Activated T-cell treated with anti-CD3 and anti-CD28 coated beads for 1 hour (primary cell): ENCODE measurements at regions not wholly inside any gene's neighbourhood (a gene's known extent, or its start where the extent isn't known, plus 50 kb on each side); places are given as distances from the start of the nearest gene placed in this dataset.

Experiments used
- DNase-seq: peaks from one replicate; pipeline ENCODE4 v3.0.0-alpha.2; 2020; ENCODE audit warnings: low read depth

DNA sequence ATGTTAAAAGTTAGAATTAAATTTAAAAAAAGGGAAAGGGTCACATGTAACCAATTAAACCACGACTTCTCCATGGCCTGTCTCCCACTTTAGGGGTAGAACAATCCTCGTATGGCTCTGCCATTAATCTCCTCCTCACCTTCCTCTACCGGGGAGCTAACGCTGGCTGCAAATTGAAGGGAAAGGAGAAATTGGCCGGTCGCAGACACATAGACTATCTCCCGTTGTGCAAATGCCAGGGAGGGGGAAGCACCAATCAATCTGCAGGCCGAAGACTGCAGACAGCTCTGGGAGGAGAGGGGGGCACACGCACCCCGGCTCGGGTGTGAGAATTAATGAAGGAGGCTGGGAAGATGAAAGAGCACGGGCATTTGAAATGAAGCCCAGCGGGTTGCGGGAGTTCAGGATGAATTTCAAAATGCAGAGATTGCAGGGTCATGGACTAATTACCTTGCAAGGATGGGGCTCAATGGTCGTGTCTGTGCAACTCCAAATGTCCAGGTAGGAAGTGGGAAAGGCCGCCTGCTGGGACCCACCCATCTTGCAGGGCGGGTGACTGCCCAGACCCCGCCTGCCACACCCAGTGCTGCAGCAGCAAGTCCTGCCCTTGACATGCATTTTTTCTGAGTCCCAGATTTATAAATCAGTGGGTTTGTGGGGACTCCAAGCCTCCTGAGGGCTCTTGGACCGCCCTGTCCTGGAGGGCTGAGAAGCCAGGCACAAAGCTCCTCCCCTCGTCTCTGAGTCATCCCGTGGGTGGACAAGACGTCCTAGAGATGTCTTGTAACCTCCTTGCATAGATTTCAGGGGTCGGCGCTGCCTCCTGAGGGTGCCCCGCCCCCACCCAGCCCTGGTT, 534.2 kb downstream of the TBC1D22A start:
- no peak for DNase-seq

DNA sequence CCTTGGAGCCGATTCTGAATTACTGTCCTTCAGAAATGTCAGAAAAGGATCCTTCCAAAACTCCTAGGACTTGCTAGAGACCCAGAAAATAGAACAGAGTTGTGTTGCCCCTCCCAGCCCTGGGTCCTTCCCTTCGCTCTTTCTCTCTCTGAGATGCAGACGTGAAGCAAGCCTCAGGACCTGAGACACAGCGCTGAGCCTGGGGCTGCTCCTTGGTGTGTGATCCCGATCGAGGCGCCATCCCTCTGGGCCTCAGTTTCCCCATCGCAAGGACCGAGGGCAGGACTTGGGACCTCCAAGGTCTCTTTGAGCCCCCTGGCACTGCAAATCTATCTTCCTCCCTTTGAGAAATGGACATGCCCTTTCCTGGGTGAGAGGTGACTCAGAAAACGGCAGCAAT, 533.5 kb downstream of the TBC1D22A start:
- no peak for DNase-seq

- DNase-seq, result no peak
Measured at GRCh38 chr22:47295226-47295901, 532.9 kb downstream of the TBC1D22A start.

GRCh38 chr22:47294576-47294975, 532.1 kb downstream of the TBC1D22A start:
- no peak for DNase-seq

DNA sequence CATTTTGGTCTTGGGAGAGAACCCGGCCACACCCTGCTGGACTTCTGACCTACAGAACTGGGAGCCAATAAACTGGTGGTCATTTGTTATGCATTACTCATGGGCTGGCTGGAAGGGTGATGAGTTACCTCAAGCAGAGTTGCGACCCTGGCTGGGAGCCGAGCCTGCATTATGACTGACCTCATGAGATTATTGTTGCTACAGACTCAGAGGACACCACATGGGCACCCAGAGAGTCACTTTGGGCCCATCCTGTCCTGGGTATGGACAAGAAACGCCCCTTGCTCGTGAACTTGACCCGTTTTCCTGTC, 531.7 kb downstream of the TBC1D22A start:
- no peak for DNase-seq

GRCh38 chr22:47293368-47294221, 531.1 kb downstream of the TBC1D22A start:
- DNase-seq, result no peak

- no peak for DNase-seq
Measured at GRCh38 chr22:47292546-47293320, 530.3 kb downstream of the TBC1D22A start.

DNA sequence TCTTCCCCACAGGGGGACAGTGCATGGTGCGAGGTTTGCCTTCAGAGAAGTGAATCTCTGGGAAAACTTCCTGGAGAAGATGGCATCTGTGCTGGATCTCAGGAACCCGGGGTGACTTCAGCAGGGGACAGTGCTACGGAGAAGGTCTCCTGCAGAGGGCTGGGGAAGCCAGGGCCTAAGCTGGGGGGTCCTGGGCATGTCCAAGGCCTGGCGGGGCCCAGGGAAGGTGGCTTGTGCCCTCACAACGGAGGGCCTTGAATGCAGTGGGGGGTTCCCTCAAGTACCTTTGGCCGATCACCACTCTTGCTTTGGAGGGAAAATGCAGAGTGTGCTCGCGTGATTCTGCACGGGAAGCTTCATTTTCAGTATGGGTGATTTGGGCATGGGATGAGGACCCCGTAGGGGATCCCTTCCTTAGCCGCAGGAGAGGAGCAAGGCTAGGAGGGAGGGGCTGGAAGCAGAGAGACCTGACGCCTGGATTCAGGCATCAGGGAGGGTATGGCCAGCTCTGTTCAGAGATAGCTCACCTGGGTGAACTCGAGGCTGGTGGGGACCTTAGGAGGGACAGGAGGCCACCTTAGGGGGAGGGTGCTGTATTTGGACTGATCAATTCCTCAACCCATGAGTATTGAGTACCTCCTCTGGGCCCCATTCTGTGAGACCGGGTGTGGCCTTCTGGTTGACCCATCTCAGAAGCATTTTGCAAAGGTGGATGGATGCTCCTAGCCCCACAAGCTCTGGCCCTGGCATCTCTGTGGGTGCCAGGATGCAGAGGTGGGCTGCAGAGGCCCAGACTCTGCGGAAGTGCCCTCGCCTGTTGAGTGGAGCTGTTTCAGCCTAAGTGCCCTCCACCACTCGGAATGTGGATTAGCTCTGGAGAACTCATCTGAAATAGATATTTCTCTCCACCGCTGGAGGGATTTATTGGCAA, 529.4 kb downstream of the TBC1D22A start:
- DNase-seq, result no peak

GRCh38 chr22:47290706-47291430, 528.4 kb downstream of the TBC1D22A start:
- no peak for DNase-seq

DNA sequence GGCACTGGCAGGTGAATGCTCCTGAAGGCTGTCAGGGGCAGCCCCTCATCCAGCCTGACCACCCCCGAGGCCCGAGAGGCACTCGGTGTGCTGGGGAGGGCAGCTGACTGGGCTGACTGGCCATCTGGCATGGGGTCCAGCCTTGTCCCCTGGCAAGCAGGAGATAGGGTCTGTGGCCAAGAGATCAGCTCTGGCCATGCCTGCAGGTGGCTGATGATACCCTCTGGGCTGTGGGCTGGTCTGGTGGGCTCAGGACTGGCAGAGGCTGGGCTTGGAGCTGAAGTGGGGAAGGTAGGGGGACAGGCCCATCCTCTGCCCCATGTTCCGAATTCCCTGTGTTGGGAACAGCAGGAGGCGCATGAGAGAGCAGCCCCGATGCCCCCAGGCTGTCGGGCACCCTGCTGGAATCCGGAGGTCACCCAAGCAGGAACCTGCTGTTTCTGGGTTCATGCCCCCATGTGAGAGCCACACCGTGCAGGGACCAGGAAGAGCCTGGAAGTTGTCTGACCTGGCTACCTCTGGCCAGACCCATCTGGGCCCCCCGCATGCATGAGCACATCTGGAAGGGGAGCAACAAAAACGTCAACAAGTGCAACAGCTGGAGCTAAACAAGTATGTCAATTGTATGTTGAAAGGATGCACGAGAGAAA, 527.0 kb downstream of the TBC1D22A start:
- no peak for DNase-seq

DNA sequence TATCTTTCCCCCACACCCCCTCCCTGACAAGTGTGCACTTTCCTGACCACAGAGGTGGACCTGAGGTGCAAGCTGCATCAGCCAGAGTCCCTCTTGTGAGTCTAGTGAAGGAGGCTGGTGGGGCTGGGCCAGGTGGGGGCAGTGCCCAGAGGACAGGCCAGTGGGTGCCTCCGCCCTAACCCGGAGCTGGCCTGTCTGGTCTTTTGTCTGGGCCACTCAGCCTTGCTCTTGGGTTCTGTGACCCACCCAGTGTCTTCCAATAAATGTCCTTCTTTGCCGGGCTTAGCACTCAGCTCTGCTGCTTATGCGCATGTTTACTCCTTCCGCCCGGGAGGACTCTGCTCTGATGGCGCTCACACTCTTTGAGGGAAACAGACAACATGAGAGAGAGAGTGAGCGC, 526.2 kb downstream of the TBC1D22A start:
- DNase-seq, result no peak

- no peak for DNase-seq
Measured at GRCh38 chr22:47287516-47287915, 525.1 kb downstream of the TBC1D22A start.

DNA sequence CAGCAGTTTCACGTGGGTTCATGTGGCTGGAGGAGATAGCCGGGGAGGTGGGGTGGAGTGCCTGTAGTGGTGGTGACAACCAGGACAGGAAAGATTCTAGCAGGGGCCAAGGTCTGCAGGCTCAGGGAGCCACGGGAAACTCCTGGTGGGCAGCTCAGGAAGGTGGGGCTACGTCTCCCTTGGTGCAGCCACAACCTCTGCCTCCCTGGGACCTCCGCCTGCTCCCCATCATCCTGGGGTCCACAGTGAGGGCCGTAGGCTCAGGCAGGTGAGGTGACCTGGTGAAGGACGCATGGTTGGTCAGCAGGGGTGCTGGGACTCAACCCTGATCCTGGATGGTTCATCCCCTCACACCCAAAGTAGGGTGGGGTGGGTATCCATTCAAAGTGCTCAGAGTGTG, 524.1 kb downstream of the TBC1D22A start:
- DNase-seq, result no peak

- DNase-seq, result no peak
Measured at GRCh38 chr22:47285981-47286380, 523.5 kb downstream of the TBC1D22A start.

DNA sequence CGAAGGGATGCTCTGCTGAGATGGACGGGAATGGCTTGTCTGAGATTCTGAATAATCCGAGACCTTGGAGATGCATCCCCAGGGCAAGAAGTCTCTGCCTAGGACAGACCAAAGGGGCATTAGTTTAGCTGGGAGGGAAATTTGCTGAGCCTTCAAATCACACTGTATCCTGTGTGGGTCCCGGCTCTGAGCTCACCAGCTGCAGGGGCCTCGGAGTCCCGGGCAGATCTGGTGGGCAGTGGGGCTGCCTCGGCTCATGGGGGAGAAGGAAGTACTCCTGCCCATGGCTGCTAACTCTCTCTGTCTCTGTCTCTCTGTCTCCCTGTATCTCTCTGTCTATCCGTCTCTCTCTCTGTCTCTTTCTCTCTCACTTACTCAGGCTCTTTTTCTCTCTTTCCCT, 522.4 kb downstream of the TBC1D22A start:
- no peak for DNase-seq

DNA sequence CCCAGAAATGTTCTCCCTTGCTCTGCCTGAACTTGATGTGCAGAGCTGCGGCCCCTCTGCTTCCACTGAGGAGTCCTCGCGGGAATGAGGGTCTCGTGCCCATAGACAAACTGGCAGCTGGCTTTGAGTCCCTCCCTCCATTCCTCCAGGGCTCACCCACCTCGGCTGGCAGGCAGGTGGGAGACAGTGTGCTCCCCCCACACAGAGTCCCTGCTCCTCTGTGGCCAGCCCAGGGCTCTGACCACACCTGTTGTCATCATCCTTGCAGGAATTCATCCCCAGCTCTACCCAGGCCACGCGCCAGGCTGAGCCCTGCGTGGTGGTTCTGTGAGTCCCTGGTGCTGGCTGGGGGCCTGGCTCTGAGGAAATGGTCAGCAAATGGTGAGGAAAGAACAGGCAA, 521.9 kb downstream of the TBC1D22A start:
- DNase-seq, result no peak

GRCh38 chr22:47283616-47284270, 521.3 kb downstream of the TBC1D22A start:
- DNase-seq, result no peak

- no peak for DNase-seq
Measured at GRCh38 chr22:47282851-47283250, 520.4 kb downstream of the TBC1D22A start.

DNA sequence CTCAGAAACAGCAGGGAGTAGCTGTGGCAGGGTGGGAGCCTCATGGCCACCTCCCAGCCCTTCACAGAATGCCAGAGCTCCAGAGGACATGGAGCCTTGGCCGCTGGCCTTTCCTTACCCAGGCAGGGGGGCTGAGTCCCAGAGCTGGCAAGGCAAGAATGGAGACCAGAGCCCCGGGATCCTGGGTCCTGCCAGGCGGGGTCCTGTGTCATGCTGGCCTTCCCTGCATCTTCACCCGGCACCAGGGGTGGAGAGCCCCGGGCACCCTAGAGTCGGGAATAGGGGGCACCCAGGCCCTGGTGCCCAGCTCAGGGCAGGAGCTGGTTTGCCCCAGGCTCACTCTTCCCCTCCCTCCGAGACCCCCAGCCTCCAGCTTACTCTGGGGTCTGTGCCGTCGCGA, 519.9 kb downstream of the TBC1D22A start:
- DNase-seq, result no peak
